Lung (tissue), 1 donor: ENCODE measurements at regions not wholly inside any gene's neighbourhood (a gene's known extent, or its start where the extent isn't known, plus 50 kb on each side); places are given as distances from the start of the nearest gene placed in this dataset. TPM values are rescaled to one million over a fixed set of nuclear protein-coding genes. Genes with fewer than 3 reads are reported as not detected.

Experiments
- small RNA-seq: library from RNA; depleted of rRNA; stranded (forward); fragments of <200 nt; gene quantifications from one replicate; pipeline ENCODE3, GENCODE V24; 2014; ENCODE audit warnings: low replicate concordance

Small RNAs in the stretch of these regions (small RNA-seq; reads per million reads assigned to genes)
- not detected for gene RNU6-1291P
